Thyroid gland (tissue), 4 donors: ENCODE measurements at regions not wholly inside any gene's neighbourhood (a gene's known extent, or its start where the extent isn't known, plus 50 kb on each side); places are given as distances from the start of the nearest gene placed in this dataset.

Source experiments
- POLR2A ChIP-seq, 2 donors: fragments of 450-650 bp; IDR thresholded peaks; one replicate each; pipeline ENCODE4 v1.6.1; 2017; ENCODE audit warnings: antibody characterized with exemption in 2 of 2, mild to moderate bottlenecking in 2 of 2, moderate library complexity in 1 of 2
- TF ChIP-seq, protein P1 (sequence below), 6 experiments: fragments of 200-600 bp in 3 of 6; fragments of 450-650 bp in 3 of 6; sonication (generic) in 3 of 6; IDR thresholded peaks; one replicate each; pipeline ENCODE4 v1.5.1; 2016 to 2019; ENCODE audit warnings: antibody characterized with exemption in 6 of 6, mild to moderate bottlenecking in 2 of 6, inconsistent platforms in 1 of 6, moderate library complexity in 1 of 6

DNA sequence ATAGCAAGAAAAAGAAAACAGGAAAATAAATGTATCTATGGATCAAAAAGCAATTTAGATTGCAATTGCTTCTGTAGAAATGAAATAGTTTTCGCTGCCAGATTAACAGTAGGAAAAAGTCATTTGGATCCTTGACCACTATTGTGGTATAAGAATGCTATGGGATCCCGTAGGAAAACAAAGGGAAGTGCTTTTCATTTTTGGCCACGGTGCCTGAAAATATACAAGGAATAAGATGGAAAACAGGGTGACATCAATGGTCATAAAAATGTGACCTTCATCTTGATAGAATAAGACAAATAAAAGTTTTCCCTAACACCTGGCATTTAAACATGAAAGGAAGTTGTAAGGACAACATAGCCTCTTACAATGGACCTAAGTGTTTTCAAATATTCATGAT, 622.8 kb downstream of the DACH1 start:
- TF ChIP-seq, protein P1, sequence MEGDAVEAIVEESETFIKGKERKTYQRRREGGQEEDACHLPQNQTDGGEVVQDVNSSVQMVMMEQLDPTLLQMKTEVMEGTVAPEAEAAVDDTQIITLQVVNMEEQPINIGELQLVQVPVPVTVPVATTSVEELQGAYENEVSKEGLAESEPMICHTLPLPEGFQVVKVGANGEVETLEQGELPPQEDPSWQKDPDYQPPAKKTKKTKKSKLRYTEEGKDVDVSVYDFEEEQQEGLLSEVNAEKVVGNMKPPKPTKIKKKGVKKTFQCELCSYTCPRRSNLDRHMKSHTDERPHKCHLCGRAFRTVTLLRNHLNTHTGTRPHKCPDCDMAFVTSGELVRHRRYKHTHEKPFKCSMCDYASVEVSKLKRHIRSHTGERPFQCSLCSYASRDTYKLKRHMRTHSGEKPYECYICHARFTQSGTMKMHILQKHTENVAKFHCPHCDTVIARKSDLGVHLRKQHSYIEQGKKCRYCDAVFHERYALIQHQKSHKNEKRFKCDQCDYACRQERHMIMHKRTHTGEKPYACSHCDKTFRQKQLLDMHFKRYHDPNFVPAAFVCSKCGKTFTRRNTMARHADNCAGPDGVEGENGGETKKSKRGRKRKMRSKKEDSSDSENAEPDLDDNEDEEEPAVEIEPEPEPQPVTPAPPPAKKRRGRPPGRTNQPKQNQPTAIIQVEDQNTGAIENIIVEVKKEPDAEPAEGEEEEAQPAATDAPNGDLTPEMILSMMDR (IDR thresholded peaks at IDR 0.05), result no peak
- TF ChIP-seq POLR2A (IDR thresholded peaks at IDR 0.05), result no peak
